AG04449 (cell line): ENCODE measurements at regions not wholly inside any gene's neighbourhood (a gene's known extent, or its start where the extent isn't known, plus 50 kb on each side); places are given as distances from the start of the nearest gene placed in this dataset.

Experiments
- CTCF ChIA-PET: fragments of 350-600 bp; formaldehyde crosslinking; extraction: SDS; loops from one replicate; lab custom pipeline; 2021; ENCODE audit warnings: antibody characterized with exemption; lab: Yijun Ruan, JAX
- POLR2A ChIA-PET: fragments of 400-600, 350-600 bp; formaldehyde crosslinking; extraction: SDS; loops from one replicate; lab custom pipeline; 2020; ENCODE audit warnings: antibody characterized with exemption, inconsistent platforms; lab: Yijun Ruan, JAX
- DNase-seq: peaks from one replicate; pipeline ENCODE4 v3.0.0-alpha.2; 2010; ENCODE audit warnings: low read depth, low spot score
- H3K4me3 ChIP-seq: 2 replicates; pipeline ENCODE4 v1.5.1; 2011; ENCODE audit warnings: low read depth, mild to moderate bottlenecking, control low read depth, low read length
- TF ChIP-seq, protein P1 (sequence below): IDR thresholded peaks from one replicate; pipeline ENCODE4 v1.5.1; 2011; ENCODE audit warnings: mild to moderate bottlenecking, moderate library complexity, low read length, control low read depth, inconsistent platforms; ENCODE audit not compliant: insufficient read depth; ENCODE audit errors: missing control alignments

- TF ChIP-seq, protein P1, sequence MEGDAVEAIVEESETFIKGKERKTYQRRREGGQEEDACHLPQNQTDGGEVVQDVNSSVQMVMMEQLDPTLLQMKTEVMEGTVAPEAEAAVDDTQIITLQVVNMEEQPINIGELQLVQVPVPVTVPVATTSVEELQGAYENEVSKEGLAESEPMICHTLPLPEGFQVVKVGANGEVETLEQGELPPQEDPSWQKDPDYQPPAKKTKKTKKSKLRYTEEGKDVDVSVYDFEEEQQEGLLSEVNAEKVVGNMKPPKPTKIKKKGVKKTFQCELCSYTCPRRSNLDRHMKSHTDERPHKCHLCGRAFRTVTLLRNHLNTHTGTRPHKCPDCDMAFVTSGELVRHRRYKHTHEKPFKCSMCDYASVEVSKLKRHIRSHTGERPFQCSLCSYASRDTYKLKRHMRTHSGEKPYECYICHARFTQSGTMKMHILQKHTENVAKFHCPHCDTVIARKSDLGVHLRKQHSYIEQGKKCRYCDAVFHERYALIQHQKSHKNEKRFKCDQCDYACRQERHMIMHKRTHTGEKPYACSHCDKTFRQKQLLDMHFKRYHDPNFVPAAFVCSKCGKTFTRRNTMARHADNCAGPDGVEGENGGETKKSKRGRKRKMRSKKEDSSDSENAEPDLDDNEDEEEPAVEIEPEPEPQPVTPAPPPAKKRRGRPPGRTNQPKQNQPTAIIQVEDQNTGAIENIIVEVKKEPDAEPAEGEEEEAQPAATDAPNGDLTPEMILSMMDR, result no peak
- no peak overlapping the region for H3K4me3 ChIP-seq
- DNase-seq, result no peak
- CTCF ChIA-PET, result no interaction called here
- POLR2A ChIA-PET, result no interaction called here
Measured at GRCh38 chr2:103785432-103785831, 1023.6 kb downstream of the TMEM182 start.

GRCh38 chr2:103785956-103786355 lies 1024.1 kb downstream of the TMEM182 start:
- TF ChIP-seq, protein P1, result no peak
- POLR2A ChIA-PET, result no interaction called here
- DNase-seq, result no peak

DNA sequence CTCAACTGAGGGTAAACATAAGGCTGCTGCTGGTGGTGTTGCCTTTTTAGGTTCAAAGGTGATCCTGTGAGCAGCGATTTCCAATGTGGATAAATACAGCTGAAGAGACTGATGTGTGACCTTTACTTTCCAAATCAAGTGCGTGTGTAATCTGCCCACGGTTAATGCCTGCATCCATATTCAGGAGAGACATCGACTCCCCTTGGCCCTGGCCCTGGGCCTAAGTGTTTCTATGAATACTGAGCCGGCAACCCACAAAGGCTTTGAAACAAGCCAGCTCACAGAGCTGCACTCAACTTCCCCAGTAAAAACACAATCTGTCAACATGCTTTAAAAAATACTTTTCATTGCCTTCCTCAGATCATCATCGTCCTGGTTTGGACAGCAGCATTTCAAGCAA lies 1026.6 kb downstream of the TMEM182 start:
- no peak for DNase-seq
- POLR2A ChIA-PET, result no interaction called here
- TF ChIP-seq, protein P1, result no peak
- CTCF ChIA-PET, result no interaction called here
- no peak overlapping the region for H3K4me3 ChIP-seq

More at GRCh38 chr2:103785956-103786355, 1024.1 kb downstream of the TMEM182 start:
- H3K4me3 ChIP-seq, result no peak overlapping the region
- CTCF ChIA-PET, result no interaction called here

DNA sequence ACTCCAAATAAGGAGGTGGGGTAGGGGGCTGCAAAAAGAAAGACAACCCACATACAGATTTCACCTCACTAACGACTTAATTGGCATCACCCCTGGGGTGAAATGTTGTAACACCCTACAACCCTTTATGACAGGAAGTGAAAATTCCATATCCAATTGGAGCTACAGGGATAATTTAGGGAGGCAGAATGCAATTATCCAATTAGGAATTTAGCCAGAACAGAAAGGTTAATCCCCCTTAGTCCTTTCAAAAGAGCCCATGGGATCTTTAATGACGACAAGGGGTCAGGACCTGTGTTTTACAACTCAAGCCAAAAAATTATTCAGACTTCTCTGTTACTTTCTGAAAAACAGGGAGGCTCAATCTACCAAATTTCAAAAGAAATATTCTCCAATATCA lies 1027.1 kb downstream of the TMEM182 start:
- ChIA-PET CTCF (no interaction called here), POLR2A (no interaction called here)
- H3K4me3 ChIP-seq, result no peak overlapping the region
- DNase-seq, result no peak
- TF ChIP-seq, protein P1, result no peak

GRCh38 chr2:103789381-103790095 lies 1027.7 kb downstream of the TMEM182 start:
- ChIA-PET POLR2A (no interaction called here), CTCF (no interaction called here)
- no peak overlapping the region for H3K4me3 ChIP-seq
- DNase-seq, result no peak
- TF ChIP-seq, protein P1, result no peak

DNA sequence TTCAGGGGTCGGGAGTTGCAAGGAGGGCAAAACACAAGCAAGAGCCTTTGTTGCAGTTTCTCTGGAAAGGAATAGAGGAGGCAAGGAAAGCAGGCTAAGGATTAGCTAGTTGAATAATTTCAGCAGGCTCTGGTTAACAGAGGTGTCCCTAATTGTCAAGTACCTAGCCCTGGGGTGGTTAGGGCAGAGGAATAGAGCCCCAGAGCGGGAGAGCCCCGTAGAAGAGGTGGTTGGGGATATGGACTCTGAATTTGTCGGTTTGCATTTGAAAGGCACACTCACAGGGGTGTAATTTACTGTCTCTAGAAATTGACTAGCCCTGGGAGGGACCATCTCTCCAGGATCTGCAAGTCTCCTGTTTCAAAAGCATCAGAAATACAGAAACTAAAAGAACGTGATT lies 1030.2 kb downstream of the TMEM182 start:
- no peak overlapping the region for H3K4me3 ChIP-seq
- POLR2A ChIA-PET, result no interaction called here
- DNase-seq, result no peak
- CTCF ChIA-PET, result no interaction called here
- TF ChIP-seq, protein P1, result no peak
